ENCODE measurements at regions not wholly inside any gene's neighbourhood (a gene's known extent, or its start where the extent isn't known, plus 50 kb on each side); places are given as distances from the start of the nearest gene placed in this dataset.

GRCh38 chr6:139939189-139939979, 564.9 kb upstream of the CITED2 start:
- TF ChIP-seq CTCF (IDR thresholded peaks at IDR 0.05) (no peak), POLR2A (IDR thresholded peaks at IDR 0.05) (no peak)

Measured in heart left ventricle (tissue), 13 donors.